HCT116 (cell line): ENCODE measurements at regions not wholly inside any gene's neighbourhood (a gene's known extent, or its start where the extent isn't known, plus 50 kb on each side); places are given as distances from the start of the nearest gene placed in this dataset.

Source experiments
- CTCF ChIP-seq, 3 experiments: fragments of 200-600 bp in 1 of 3; sonication (generic) in 1 of 3; IDR thresholded peaks in 2 of 3; conservative IDR thresholded peaks in 1 of 3; 2 replicates each; pipeline ENCODE4 v1.5.1; 2012 to 2017; ENCODE audit warnings: low read depth in 2 of 3, low read length in 2 of 3, antibody characterized with exemption in 1 of 3, borderline replicate concordance in 1 of 3, control low read depth in 1 of 3, mild to moderate bottlenecking in 1 of 3, mixed read lengths in 1 of 3, mixed run types in 1 of 3, moderate library complexity in 1 of 3; ENCODE audit not compliant: insufficient read depth in 1 of 3
- POLR2AphosphoS5 ChIP-seq: IDR thresholded peaks from 2 replicates; pipeline ENCODE4 v1.6.1; 2011; ENCODE audit warnings: mild to moderate bottlenecking, low read depth, low read length, moderate library complexity
- REST ChIP-seq: IDR thresholded peaks from 2 replicates; pipeline ENCODE4 v1.6.1; 2012; ENCODE audit warnings: low read depth
- SRF ChIP-seq: IDR thresholded peaks from 2 replicates; pipeline ENCODE4 v1.6.1; 2012; ENCODE audit warnings: low read depth
- ZFX ChIP-seq: fragments of 450-650 bp; IDR thresholded peaks from 2 replicates; pipeline ENCODE4 v1.6.1; 2017

- TF ChIP-seq CTCF (IDR thresholded peaks at IDR 0.05 in 2 of 3, conservative IDR thresholded peaks at IDR 0.05 in 1 of 3; ENCODE audit: borderline replicate concordance in 1 of 3, insufficient read depth in 1 of 3, low read depth in 2 of 3, low read length in 2 of 3) (no peak), SRF (no peak), REST (no peak), POLR2AphosphoS5 (no peak), ZFX (no peak)
Measured at GRCh38 chr5:17436350-17436749, 61.7 kb upstream of the TAF11L2 start.
